ENCODE measurements at regions not wholly inside any gene's neighbourhood (a gene's known extent, or its start where the extent isn't known, plus 50 kb on each side); places are given as distances from the start of the nearest gene placed in this dataset.

GRCh38 chr12:84807249-84807648, 105.3 kb downstream of the SLC6A15 start:
- TF ChIP-seq, protein P1, sequence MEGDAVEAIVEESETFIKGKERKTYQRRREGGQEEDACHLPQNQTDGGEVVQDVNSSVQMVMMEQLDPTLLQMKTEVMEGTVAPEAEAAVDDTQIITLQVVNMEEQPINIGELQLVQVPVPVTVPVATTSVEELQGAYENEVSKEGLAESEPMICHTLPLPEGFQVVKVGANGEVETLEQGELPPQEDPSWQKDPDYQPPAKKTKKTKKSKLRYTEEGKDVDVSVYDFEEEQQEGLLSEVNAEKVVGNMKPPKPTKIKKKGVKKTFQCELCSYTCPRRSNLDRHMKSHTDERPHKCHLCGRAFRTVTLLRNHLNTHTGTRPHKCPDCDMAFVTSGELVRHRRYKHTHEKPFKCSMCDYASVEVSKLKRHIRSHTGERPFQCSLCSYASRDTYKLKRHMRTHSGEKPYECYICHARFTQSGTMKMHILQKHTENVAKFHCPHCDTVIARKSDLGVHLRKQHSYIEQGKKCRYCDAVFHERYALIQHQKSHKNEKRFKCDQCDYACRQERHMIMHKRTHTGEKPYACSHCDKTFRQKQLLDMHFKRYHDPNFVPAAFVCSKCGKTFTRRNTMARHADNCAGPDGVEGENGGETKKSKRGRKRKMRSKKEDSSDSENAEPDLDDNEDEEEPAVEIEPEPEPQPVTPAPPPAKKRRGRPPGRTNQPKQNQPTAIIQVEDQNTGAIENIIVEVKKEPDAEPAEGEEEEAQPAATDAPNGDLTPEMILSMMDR (IDR thresholded peaks at IDR 0.05): no peak
- DNase-seq (ENCODE audit: low spot score) (no peak), ATAC-seq (ENCODE audit: low FRiP score) (no peak)

DNA sequence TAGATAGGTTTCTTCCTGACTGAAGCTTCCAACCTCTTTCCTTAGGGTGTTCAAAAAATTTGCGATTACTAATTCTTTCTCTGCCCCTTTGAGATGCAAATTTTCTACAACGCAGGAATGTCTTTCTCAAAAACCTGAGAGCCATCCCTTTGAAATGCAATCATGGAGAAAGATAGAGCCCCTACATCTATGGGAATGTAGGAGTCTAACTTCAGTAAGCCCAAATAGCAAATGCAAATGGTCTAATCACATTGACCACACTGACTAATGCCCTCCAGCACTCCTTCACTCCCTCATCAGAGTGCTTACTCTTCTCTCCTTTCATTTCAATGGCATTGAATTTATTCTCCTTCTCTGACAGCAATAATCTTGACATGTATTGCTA, 107.1 kb downstream of the SLC6A15 start:
- DNase-seq (ENCODE audit: low spot score): no peak
- TF ChIP-seq, protein P1 (IDR thresholded peaks at IDR 0.05): no peak
- no peak for ATAC-seq (ENCODE audit: low FRiP score)

DNA sequence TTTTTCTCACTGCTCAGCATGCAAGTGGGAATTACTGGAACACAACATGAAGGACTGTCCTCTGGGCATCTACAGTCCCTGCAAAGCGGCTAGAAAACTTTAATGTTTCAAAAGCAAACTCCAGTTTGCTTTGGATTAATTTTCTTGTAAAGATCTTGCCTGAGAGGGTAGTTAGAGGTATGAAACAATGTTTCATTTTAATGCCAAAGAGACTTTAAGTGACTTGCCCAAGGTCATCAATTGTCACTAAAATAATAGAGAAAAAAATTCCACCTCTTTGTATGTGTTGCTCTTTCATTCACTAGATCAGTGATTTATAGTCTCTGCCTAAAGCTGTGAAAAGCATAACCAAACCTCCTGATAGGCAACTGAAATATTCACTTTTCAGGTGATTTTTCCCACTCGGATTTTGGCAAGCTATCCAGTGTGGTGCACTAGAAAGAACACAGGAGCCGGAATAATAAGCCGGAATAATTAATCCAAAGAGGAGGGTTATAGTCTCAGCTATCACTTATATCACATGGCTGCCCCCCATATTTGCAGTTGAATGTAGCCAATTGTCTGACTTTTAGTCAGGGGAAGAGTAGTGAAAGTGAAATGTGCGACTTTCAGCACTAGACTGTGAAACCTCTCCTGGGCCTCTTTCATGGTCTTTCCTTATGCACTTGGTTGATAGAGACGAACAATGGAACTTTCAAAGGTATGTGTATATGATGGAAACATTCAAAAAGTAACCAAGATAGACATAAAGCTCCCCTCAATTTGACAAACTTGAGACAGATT, 107.7 kb downstream of the SLC6A15 start:
- DNase-seq (ENCODE audit: low spot score) (no peak), ATAC-seq (ENCODE audit: low FRiP score) (no peak)
- TF ChIP-seq, protein P1 (IDR thresholded peaks at IDR 0.05): no peak

DNA sequence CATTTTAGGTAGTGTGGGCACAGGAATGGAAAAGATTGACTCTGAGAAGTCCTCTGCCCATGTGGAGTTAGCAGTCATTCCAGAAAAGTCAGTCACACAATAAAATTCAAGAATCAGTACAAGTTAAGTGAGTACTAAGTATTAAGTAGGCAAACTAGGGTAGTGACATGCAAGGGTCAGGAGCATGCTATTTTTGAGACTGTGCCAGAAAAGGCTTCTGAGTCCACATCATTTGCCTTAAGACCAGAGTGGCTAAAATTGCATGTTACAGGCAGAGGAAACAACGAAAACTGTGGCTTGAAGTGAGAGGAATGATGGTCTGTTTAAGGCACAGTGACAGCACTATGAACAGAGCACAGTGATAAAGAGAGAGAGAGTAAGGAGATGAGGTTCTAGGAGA, 108.9 kb downstream of the SLC6A15 start:
- TF ChIP-seq, protein P1 (IDR thresholded peaks at IDR 0.05): no peak
- ATAC-seq (ENCODE audit: low FRiP score) (no peak), DNase-seq (ENCODE audit: low spot score) (no peak)

GRCh38 chr12:84802161-84802560, 110.4 kb downstream of the SLC6A15 start:
- DNase-seq (ENCODE audit: low spot score): no peak
- ATAC-seq (ENCODE audit: low FRiP score): no peak
- TF ChIP-seq, protein P1 (IDR thresholded peaks at IDR 0.05): no peak

GRCh38 chr12:84793558-84794367, 118.8 kb downstream of the SLC6A15 start:
- DNase-seq (ENCODE audit: low spot score): no peak
- ATAC-seq (ENCODE audit: low FRiP score): no peak
- TF ChIP-seq, protein P1 (IDR thresholded peaks at IDR 0.05): no peak
